H1 (cell line): ENCODE measurements at regions not wholly inside any gene's neighbourhood (a gene's known extent, or its start where the extent isn't known, plus 50 kb on each side); places are given as distances from the start of the nearest gene placed in this dataset.

Source experiments
- CTCF ChIA-PET: fragments of 300-600 bp; sonication (Branson Sonifier 250); formaldehyde crosslinking; loops from one replicate; lab custom pipeline; 2021; ENCODE audit not compliant: partially characterized antibody; lab: Charles Lee
- POLR2A ChIA-PET: fragments of 300-600 bp; sonication (Branson Sonifier 250); formaldehyde crosslinking; loops from one replicate; lab custom pipeline; 2021; ENCODE audit warnings: inconsistent platforms; ENCODE audit not compliant: partially characterized antibody; lab: Charles Lee
- DNase-seq, 2 experiments: peaks; one replicate each; pipeline versions ENCODE4 v3.0.0 to v3.0.0-alpha.2; 2010 to 2022; ENCODE audit warnings: low spot score in 2 of 2, low read depth in 1 of 2, mixed read lengths in 1 of 2
- FAIRE-seq: peaks from 2 replicates; lab custom pipeline; 2011; peaks lifted over from hg19 to GRCh38; lab: Jason Lieb, UNC
- H2AFZ ChIP-seq: 2 replicates; pipeline ENCODE4 v1.8.1; 2012; ENCODE audit warnings: low read length, inconsistent platforms
- H2AK5ac ChIP-seq: 2 replicates; pipeline ENCODE4 v1.6.1; 2013; ENCODE audit warnings: low read depth, low read length
- H2BK120ac ChIP-seq: replicated peaks from 2 replicates; pipeline ENCODE3; 2013; ENCODE audit warnings: low read depth, low read length, inconsistent platforms
- H2BK12ac ChIP-seq: 2 replicates; pipeline ENCODE4 v1.6.1; 2013; ENCODE audit warnings: low read depth, low read length
- H2BK15ac ChIP-seq: 2 replicates; pipeline ENCODE4 v1.6.1; 2013; ENCODE audit warnings: low read length
- H2BK20ac ChIP-seq: 2 replicates; pipeline ENCODE4 v1.6.1; 2013; ENCODE audit warnings: low read length
- H2BK5ac ChIP-seq: 2 replicates; pipeline ENCODE4 v1.6.1; 2013; ENCODE audit warnings: low read depth, low read length
- H3K14ac ChIP-seq: 2 replicates; pipeline ENCODE4 v1.6.1; 2013; ENCODE audit warnings: inconsistent platforms; ENCODE audit not compliant: insufficient read length
- H3K18ac ChIP-seq: 2 replicates; pipeline ENCODE4 v1.6.1; 2013; ENCODE audit warnings: low read length; ENCODE audit errors: extremely low read depth
- H3K23ac ChIP-seq: 2 replicates; pipeline ENCODE4 v1.6.1; 2013; ENCODE audit warnings: inconsistent platforms; ENCODE audit not compliant: insufficient read length
- H3K23me2 ChIP-seq: 2 replicates; pipeline ENCODE4 v1.6.1; 2013; ENCODE audit warnings: low read depth, low read length
- H3K27ac ChIP-seq: 2 replicates; pipeline ENCODE4 v1.6.1; 2011; ENCODE audit warnings: low read depth, low read length, inconsistent platforms
- H3K27me3 ChIP-seq, 4 experiments: replicated peaks in 1 of 4; 1 replicate in 1 of 4; 2 replicates in 3 of 4; pipeline versions ENCODE4 v1.6.1 to v1.8.1; 2011 to 2013; ENCODE audit warnings: low read length in 3 of 4, mild to moderate bottlenecking in 3 of 4, inconsistent platforms in 2 of 4, mixed read lengths in 2 of 4, moderate library complexity in 1 of 4; ENCODE audit not compliant: control insufficient read depth in 3 of 4, insufficient read depth in 3 of 4; ENCODE audit errors: extremely low read depth in 1 of 4
- H3K36me3 ChIP-seq, 4 experiments: 2 replicates each; pipeline versions ENCODE4 v1.6.1 to v1.8.1; 2011 to 2013; ENCODE audit warnings: mild to moderate bottlenecking in 4 of 4, low read length in 3 of 4, moderate library complexity in 2 of 4, control low read depth in 1 of 4, inconsistent platforms in 1 of 4; ENCODE audit not compliant: insufficient read depth in 4 of 4, control insufficient read depth in 2 of 4
- H3K4ac ChIP-seq: replicated peaks from 2 replicates; pipeline ENCODE3; 2013; ENCODE audit warnings: low read length, low read depth, mixed read lengths, inconsistent platforms; ENCODE audit not compliant: insufficient read length
- H3K4me1 ChIP-seq, 4 experiments: replicated peaks in 1 of 4; 1 replicate in 1 of 4; 2 replicates in 3 of 4; pipeline versions ENCODE4 v1.6.1 to v1.8.1; 2011 to 2013; ENCODE audit warnings: low read length in 3 of 4, inconsistent platforms in 2 of 4, mixed read lengths in 1 of 4; ENCODE audit not compliant: insufficient read depth in 4 of 4, control insufficient read depth in 3 of 4
- H3K4me2 ChIP-seq, 2 experiments: 2 replicates each; pipeline versions ENCODE4 v1.6.1 to v1.8.1; 2011 to 2013; ENCODE audit warnings: low read depth in 2 of 2, low read length in 2 of 2, control low read depth in 1 of 2, inconsistent platforms in 1 of 2, mild to moderate bottlenecking in 1 of 2; ENCODE audit not compliant: insufficient read depth in 1 of 2
- H3K4me3 ChIP-seq, 4 experiments: fragments of 200-600, 300-600 bp in 1 of 4; sonication (generic), shearing (Covaris generic), sonication (Bioruptor Twin) in 1 of 4; 2 replicates each; pipeline versions ENCODE4 v1.5.1 to v1.8.1; 2011 to 2016; ENCODE audit warnings: low read length in 4 of 4, low read depth in 3 of 4, control low read depth in 2 of 4, inconsistent platforms in 2 of 4, mild to moderate bottlenecking in 2 of 4, mixed read lengths in 1 of 4, moderate library complexity in 1 of 4; ENCODE audit not compliant: insufficient read depth in 2 of 4; ENCODE audit errors: extremely low read depth in 1 of 4
- H3K56ac ChIP-seq: replicated peaks from 2 replicates; pipeline ENCODE3; 2013; ENCODE audit warnings: low read depth, mild to moderate bottlenecking, mixed read lengths, low read length, inconsistent platforms; ENCODE audit not compliant: insufficient read length
- H3K79me1 ChIP-seq: 2 replicates; pipeline ENCODE4 v1.6.1; 2013; ENCODE audit warnings: low read depth, low read length, control low read depth
- H3K79me2 ChIP-seq, 2 experiments: 2 replicates each; pipeline versions ENCODE4 v1.6.1 to v1.8.1; 2012 to 2013; ENCODE audit warnings: low read length in 2 of 2, mild to moderate bottlenecking in 2 of 2, inconsistent platforms in 1 of 2; ENCODE audit not compliant: insufficient read depth in 2 of 2, control insufficient read depth in 1 of 2
- H3K9ac ChIP-seq, 4 experiments: replicated peaks in 1 of 4; 1 replicate in 1 of 4; 2 replicates in 3 of 4; pipeline versions ENCODE4 v1.6.1 to v1.8.1; 2011 to 2013; ENCODE audit warnings: low read depth in 3 of 4, low read length in 3 of 4, control low read depth in 2 of 4, mild to moderate bottlenecking in 2 of 4, moderate library complexity in 2 of 4, inconsistent platforms in 1 of 4; ENCODE audit errors: extremely low read depth in 1 of 4
- H3K9me3 ChIP-seq, 2 experiments: 2 replicates each; pipeline versions ENCODE4 v1.6.1 to v1.8.1; 2012 to 2013; ENCODE audit warnings: mild to moderate bottlenecking in 2 of 2, moderate library complexity in 2 of 2, control low read depth in 1 of 2, inconsistent platforms in 1 of 2, low read depth in 1 of 2, low read length in 1 of 2, mixed read lengths in 1 of 2; ENCODE audit not compliant: insufficient read depth in 2 of 2
- H4K20me1 ChIP-seq, 2 experiments: replicated peaks in 1 of 2; 2 replicates each; pipeline versions ENCODE3 to v1.8.1; 2011 to 2013; ENCODE audit warnings: inconsistent platforms in 2 of 2, low read length in 2 of 2, mild to moderate bottlenecking in 1 of 2; ENCODE audit not compliant: insufficient read depth in 2 of 2, control insufficient read depth in 1 of 2
- H4K5ac ChIP-seq: 2 replicates; pipeline ENCODE4 v1.6.1; 2013; ENCODE audit warnings: low read length, low read depth, mixed read lengths, inconsistent platforms; ENCODE audit not compliant: insufficient read length
- H4K8ac ChIP-seq: 2 replicates; pipeline ENCODE4 v1.8.0; 2013; ENCODE audit warnings: mild to moderate bottlenecking, moderate library complexity, low read length, inconsistent platforms; ENCODE audit not compliant: insufficient read depth; ENCODE audit errors: extremely low read depth
- H4K91ac ChIP-seq: replicated peaks from 2 replicates; pipeline ENCODE3; 2013; ENCODE audit warnings: low read length, mixed read lengths, inconsistent platforms; ENCODE audit not compliant: insufficient read length
- CBX5 ChIP-seq: fragments of 300-800, 300-1000 bp; sonication (generic); IDR thresholded peaks from 2 replicates; pipeline ENCODE4 v1.7.1; 2016; ENCODE audit warnings: antibody characterized with exemption, low read length, low read depth
- CHD1 ChIP-seq: IDR thresholded peaks from 2 replicates; pipeline ENCODE4 v1.6.1; 2012; ENCODE audit warnings: low read depth, low read length, improper control_type of control experiment
- GTF2F1 ChIP-seq: IDR thresholded peaks from 2 replicates; pipeline ENCODE4 v1.6.1; 2012; ENCODE audit warnings: low read depth, low read length, improper control_type of control experiment, borderline replicate concordance
- JUND ChIP-seq: IDR thresholded peaks from 2 replicates; pipeline ENCODE4 v1.6.1; 2011; ENCODE audit warnings: mild to moderate bottlenecking, improper control_type of control experiment, low read length
- POLR2AphosphoS5 ChIP-seq: IDR thresholded peaks from 2 replicates; pipeline ENCODE4 v1.6.1; 2011; ENCODE audit warnings: low read depth, low read length
- RBBP5 ChIP-seq: IDR thresholded peaks from 2 replicates; pipeline ENCODE4 v1.7.1; 2012; ENCODE audit warnings: low read depth, mild to moderate bottlenecking, inconsistent platforms, low read length, moderate library complexity, borderline replicate concordance
- TAF7 ChIP-seq: optimal IDR thresholded peaks from 2 replicates; pipeline ENCODE3; 2011; ENCODE audit warnings: low read depth, mild to moderate bottlenecking, inconsistent platforms, low read length, moderate library complexity, borderline replicate concordance
- TBP ChIP-seq: IDR thresholded peaks from 2 replicates; pipeline ENCODE4 v1.6.1; 2011; ENCODE audit warnings: low read depth, low read length, improper control_type of control experiment

GRCh38 chr12:90896164-90896563, 58.8 kb downstream of the CCER1 start:
- Histone ChIP-seq H3K36me3 (no peaks in the 10 kb centered on the region), H3K27me3 (no peaks in the 10 kb centered on the region), H2BK20ac (no peak overlapping the region), H4K8ac (no peak overlapping the region), H3K9ac (no peak overlapping the region), H3K56ac (no peak overlapping the region), H2AK5ac (no peak overlapping the region), H3K9me3 (no peaks in the 10 kb centered on the region), H3K27ac (no peak overlapping the region), H3K18ac (no peak overlapping the region), H2BK5ac (no peak overlapping the region), H4K5ac (no peak overlapping the region), H2AFZ (no peak overlapping the region), H3K4ac (no peak overlapping the region), H4K91ac (no peak overlapping the region), H3K23me2 (no peaks in the 10 kb centered on the region), H3K4me1 (no peaks in the 10 kb centered on the region), H3K79me2 (no peaks in the 10 kb centered on the region), H3K4me3 (no peak overlapping the region), H3K14ac (no peak overlapping the region), H2BK120ac (no peak overlapping the region), H2BK15ac (no peak overlapping the region), H3K23ac (no peak overlapping the region), H4K20me1 (no peaks in the 10 kb centered on the region), H2BK12ac (no peak overlapping the region), H3K4me2 (no peak overlapping the region), H3K79me1 (no peaks in the 10 kb centered on the region)
- DNase-seq: no peak
- CTCF ChIA-PET: interaction anchor here (1.0 kb wide), 1 partner anchor 11 kb away, joined by 4 read pairs; no protein-coding TSS in a partner anchor
- no peak for FAIRE-seq
- no peak for TF ChIP-seq TBP
- no peak for TF ChIP-seq POLR2AphosphoS5
- no peak for TF ChIP-seq JUND
- no peak for TF ChIP-seq GTF2F1
- TF ChIP-seq CBX5: no peak
- no peak for TF ChIP-seq TAF7
- no peak for TF ChIP-seq CHD1
- TF ChIP-seq RBBP5: no peak
- POLR2A ChIA-PET: no interaction called here
